AG09309 (cell line): ENCODE measurements at regions not wholly inside any gene's neighbourhood (a gene's known extent, or its start where the extent isn't known, plus 50 kb on each side); places are given as distances from the start of the nearest gene placed in this dataset.

Experiments
- DNase-seq: peaks from one replicate; pipeline ENCODE4 v3.0.0-alpha.2; 2010; ENCODE audit warnings: low read depth
- H3K4me3 ChIP-seq: 2 replicates; pipeline ENCODE4 v1.5.1; 2011; ENCODE audit warnings: mild to moderate bottlenecking, low read depth, low read length, moderate library complexity; ENCODE audit not compliant: control insufficient read depth
- TF ChIP-seq, protein P1 (sequence below): IDR thresholded peaks from 2 replicates; pipeline ENCODE4 v1.5.1; 2011; ENCODE audit warnings: mild to moderate bottlenecking, low read depth, low read length, inconsistent platforms; ENCODE audit not compliant: insufficient read depth, control insufficient read depth; ENCODE audit errors: missing control alignments

DNA sequence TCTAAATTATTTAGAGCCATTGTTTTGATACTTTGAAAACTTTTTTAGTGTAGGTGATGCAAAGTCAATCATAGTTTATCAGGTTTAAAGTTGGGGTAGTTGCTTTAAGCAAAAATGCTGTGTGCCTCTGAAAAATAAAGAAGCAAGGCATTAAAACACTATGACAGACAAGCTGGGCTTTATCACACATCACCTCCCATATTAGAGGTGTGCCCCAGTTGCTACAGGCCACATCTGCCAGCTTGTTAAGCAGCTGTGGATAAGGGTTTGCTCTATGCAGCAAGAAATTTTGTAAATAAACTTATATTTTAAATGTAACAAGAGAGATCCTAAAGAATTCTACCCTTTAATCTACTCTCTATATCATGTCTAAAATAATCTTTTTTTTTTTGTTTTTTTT is 255.8 kb downstream of the B3GLCT start:
- DNase-seq, result no peak
- no peak overlapping the region for H3K4me3 ChIP-seq
- TF ChIP-seq, protein P1, sequence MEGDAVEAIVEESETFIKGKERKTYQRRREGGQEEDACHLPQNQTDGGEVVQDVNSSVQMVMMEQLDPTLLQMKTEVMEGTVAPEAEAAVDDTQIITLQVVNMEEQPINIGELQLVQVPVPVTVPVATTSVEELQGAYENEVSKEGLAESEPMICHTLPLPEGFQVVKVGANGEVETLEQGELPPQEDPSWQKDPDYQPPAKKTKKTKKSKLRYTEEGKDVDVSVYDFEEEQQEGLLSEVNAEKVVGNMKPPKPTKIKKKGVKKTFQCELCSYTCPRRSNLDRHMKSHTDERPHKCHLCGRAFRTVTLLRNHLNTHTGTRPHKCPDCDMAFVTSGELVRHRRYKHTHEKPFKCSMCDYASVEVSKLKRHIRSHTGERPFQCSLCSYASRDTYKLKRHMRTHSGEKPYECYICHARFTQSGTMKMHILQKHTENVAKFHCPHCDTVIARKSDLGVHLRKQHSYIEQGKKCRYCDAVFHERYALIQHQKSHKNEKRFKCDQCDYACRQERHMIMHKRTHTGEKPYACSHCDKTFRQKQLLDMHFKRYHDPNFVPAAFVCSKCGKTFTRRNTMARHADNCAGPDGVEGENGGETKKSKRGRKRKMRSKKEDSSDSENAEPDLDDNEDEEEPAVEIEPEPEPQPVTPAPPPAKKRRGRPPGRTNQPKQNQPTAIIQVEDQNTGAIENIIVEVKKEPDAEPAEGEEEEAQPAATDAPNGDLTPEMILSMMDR, result no peak

DNA sequence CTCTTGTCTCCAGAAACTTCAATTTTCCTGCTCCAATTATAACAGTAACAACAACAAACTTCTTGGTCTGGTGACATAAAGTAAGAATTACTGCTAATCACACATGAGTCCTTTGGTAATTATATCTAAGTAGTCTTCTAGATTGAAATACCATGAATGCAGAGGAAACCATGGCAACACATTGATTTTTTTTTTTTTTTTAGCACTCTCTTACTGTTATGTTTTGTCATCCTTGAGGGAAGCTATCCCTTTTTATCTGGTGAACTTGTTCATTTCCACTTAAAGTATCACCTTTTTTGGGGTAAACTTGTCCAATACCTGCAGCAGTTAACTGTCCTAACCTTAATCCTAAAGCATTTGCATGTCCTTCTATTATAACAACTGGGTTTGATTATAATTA is 256.3 kb downstream of the B3GLCT start:
- TF ChIP-seq, protein P1, result no peak
- no peak overlapping the region for H3K4me3 ChIP-seq
- no peak for DNase-seq

DNA sequence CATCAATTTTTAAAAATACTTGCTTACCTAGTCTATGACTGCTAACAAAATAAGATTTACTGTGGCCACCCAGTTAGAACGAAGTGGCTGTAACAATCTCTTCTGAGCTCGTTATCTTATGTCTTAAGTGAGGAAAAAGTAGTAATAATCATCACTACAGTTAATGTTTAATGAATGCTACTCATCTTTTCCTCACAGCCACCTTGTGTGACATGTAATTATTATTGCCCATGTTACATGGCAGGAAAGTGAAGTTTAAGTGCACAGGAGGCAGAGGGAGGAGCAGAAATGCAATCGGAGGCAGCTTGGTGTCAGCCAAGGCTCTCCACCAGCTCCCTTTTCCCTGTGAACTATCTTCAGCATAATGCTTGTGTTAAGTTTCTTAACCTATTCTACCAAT is 260.3 kb downstream of the B3GLCT start:
- no peak for DNase-seq
- TF ChIP-seq, protein P1, result no peak
- H3K4me3 ChIP-seq, result no peak overlapping the region

DNA sequence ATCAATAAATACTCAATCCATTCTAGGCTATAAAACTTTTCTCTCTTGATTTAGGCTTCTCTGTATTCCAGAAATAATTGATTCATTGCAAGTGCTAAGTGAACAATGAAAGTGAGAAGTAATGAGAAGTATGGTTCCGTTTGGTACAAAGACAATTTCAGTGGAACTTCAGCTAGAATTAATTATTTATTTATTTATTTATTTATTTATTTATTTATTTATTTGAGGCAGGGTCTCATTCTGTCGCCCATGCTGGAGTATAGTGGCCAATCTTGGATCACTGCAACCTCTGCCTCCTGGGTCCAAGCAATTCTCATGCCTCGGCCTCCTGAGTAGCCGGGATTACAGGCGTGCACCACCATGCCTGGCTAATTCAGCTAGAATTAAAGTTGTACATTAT is 262.1 kb downstream of the B3GLCT start:
- DNase-seq, result no peak
- no peak overlapping the region for H3K4me3 ChIP-seq
- TF ChIP-seq, protein P1, result no peak

DNA sequence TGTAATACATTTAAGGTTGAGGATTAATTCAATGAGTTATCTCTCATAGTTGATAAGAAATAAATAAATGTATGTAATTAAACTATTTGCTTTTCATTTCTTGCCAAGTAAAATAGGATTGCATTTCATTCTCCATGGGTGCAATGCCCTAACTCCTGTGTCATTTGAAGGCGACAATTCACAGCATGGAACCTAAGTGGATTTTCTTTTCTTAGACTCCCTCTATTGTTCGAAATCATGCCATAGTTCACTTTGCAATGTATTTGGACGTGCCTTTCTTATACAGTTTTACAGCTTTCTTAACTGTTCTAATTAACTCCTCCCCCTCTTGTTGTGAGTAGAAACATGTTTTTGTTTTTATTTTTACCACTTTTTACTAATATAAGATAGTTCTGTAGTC is 263.0 kb downstream of the B3GLCT start:
- no peak overlapping the region for H3K4me3 ChIP-seq
- TF ChIP-seq, protein P1, result no peak
- DNase-seq, result no peak

DNA sequence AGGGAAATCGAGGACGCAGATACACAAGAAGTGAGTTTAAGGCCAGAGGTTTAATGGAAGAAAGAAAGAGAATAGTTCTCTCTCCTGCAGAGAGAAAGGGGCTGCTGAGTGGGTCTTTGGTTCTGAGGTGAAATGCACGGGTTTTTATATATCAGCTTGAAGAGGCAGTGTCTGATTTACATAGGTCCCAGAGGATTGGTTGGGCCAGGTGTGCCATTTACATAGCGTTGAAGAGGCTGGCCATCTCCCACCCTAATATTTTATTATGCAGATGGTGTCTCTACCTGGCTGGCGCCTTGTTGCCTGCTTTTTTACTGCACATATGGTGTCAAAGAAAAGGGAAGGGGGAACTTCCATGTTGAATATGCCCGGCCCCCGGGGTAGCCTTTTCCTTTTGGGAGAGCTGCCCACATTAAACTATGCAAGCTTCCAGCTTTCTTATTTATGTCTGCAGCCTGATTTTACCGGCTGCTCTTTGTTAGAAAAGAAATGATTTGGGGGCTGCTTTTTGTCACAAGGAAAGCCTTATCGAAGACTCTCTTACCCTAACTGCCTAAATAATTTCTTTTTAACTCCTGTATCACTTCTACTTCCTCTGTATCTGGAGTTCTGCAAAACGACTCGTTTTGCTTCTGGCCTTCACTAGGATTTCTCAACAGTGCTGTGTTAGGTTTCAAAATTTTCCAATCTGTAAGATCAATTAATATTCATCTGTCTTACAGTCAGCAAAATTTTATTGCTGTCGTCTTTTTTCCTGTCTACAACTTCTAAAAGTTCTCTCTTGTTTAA is 268.5 kb downstream of the B3GLCT start:
- DNase-seq, result no peak
- TF ChIP-seq, protein P1, result no peak
- H3K4me3 ChIP-seq, result no peak overlapping the region
